HG02642 (cell line): ENCODE measurements at regions not wholly inside any gene's neighbourhood (a gene's known extent, or its start where the extent isn't known, plus 50 kb on each side); places are given as distances from the start of the nearest gene placed in this dataset.
"Not testable (repeated sequence)": the region's sequence is repeated elsewhere in the genome, so short reads cannot be mapped to it uniquely, and the experiment has no call there.

Experiments
- ATAC-seq: cut with Tn5 transposase; IDR thresholded peaks from one replicate; pipeline ENCODE4 v1.9.1; 2021; ENCODE audit warnings: mild to moderate bottlenecking; ENCODE audit not compliant: unreplicated experiment, poor library complexity

DNA sequence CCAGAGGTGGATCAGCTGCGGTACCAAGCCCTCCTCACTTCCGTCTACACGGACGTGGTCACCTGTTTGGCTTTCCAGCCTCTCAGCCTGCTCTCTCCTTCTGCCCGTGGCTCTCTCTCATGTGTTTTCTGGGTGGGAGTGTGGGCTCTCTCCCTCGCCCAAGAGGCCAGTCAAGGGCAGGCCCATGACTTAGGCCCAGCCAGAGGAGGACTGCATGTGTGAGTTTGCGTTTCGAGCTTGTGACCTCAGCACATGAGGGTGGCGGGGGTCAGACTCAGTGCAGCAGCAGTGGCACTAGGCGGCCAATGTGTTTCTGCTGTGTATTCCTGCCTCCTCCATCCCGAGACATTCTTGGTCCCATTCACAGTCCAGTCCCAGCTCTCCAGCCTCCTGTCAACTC, 82.5 kb upstream of the SMIM23 start:
- no peak for ATAC-seq

DNA sequence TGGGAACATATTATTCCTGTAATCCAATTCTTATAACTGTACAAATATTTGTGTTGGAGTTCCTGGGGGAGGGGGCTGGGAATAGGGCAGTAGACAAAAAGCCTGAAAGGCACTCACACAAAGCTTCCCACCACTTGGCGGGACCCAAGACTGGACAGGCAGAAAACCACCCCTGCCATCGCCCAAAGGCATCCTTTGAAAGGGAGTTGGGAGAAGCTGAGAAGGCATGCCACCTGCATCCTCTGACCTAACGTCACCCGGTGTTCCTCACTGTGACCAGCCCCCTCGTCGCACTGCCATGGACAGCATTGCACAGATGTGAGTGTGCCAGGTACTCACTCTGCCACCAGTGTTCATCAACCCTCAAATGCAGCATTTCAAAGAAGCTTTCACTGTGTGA, 80.6 kb upstream of the SMIM23 start:
- ATAC-seq, result no peak

DNA sequence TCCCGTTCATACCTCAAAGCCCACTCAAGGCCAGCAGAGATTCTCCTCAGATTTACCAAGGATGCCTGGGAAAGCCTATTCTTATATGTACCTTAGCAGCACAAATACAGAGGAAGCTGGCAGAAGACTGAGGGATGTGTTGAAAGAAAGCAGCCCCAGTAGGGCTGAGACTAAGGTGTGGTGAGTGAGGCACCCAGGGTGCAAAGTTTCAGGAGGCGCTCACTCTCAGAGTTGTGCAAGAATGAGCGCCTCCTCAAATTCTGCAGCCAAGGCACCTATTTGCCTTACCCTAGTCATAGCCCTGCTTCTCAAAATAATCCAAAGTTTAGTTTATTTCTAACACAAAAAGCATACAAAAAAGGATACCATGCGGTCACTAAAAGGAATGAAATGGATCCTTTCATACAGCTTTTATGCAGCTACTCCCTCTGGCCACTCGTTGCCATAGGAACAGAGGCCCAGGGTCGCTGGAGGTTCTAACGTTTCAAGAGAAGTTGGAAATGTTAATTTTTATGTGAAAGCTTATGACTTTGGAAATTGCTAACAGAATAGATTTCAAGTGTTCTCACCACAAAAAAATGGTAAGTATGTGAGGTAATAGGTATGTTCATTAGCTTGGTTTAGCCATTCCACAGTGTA, 79.7 kb upstream of the SMIM23 start:
- ATAC-seq, result no peak

DNA sequence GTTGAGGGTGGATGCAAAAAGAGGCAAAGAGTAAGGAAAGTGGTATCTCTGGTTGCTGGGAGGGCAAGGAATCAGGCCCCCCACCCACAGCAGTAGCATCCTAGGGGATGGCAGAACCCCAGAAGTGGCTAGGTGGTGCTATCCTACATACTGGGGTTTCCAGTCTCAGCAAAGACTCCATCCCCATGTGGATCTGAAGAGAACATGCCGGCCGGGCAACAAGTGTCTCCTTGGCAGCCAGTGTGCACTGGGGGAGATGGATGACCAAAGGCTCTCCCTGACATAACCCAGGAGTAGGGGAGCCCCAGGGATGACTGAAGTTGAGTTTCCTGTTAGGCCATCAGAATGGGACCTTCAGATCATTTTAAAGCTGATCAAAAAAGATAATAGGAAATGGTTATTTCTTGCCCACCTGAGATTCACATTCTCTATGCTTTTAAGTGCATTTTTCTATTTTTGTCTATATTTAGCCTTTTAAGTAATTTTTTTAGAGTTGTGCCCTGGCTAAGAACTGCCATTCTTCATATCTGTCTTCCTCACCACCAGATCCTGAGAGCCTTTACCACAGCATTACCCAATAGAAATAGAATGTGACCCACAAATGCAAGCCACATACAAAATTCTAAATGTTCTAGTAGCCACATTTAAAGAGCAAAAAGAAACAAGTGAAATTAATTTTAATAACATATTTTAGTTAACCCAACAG, 78.7 kb upstream of the SMIM23 start:
- no peak for ATAC-seq

DNA sequence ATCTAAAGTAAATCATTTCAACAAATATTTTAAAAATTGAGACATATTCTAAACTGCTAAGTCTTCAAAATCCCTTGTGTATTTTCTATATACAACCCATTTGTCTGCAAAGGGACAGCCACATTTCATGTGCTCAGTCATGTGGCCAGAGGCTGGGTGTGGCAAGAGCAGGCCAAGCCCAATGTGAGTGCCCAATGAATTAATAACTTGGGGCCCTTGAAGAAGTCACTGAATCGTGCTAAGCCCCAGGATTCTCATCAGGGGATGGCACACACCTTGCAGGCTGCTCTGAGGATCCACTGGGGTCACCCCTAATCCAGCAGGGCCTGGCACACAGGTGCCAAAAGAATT, 78.2 kb upstream of the SMIM23 start:
- ATAC-seq, result no peak

DNA sequence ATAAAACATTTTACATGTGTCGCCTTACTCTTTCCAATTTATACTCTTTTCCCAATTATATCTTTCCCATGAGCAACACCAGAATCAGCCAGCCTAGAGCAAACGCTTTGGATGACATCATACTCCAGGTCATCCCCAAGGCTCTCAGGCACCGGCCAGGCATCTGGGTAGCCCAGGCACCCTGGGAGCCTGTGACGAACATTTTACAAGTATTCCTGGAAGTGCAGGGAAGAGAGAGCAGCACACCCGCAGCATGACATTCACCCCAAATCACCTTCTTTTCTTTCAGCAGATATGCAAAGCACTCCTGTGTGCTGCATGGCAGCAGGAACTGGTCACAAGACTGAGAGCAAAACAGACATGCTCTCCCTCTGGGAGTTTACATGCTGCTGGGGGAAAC, 75.7 kb upstream of the SMIM23 start:
- no peak for ATAC-seq

GRCh38 chr5:171710451-171711024, 75.1 kb upstream of the SMIM23 start:
- no peak for ATAC-seq

- no peak for ATAC-seq
These were observed 74.0 kb upstream of the SMIM23 start for GRCh38 chr5:171711571-171711970.

DNA sequence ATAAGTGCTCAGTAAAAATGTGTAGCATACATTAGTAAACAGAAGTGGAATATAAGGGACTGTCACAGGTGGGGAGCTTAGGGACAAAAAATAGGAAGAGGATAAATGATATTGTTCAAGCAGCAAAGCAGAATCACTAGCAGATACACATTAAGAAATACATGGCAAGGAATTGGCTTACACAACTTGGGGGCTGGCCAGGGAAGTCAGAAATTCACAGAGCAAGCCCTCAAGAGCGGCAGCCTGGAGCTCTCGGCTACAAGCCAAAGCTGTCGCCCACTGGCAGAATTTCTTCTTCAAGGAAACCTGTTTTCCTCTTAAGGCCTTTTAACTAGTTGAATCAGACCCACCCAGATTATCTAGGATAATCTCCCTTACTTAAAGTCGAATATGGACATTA, 73.0 kb upstream of the SMIM23 start:
- no peak for ATAC-seq

- no peak for ATAC-seq
These were observed 72.5 kb upstream of the SMIM23 start for GRCh38 chr5:171713152-171713551.

DNA sequence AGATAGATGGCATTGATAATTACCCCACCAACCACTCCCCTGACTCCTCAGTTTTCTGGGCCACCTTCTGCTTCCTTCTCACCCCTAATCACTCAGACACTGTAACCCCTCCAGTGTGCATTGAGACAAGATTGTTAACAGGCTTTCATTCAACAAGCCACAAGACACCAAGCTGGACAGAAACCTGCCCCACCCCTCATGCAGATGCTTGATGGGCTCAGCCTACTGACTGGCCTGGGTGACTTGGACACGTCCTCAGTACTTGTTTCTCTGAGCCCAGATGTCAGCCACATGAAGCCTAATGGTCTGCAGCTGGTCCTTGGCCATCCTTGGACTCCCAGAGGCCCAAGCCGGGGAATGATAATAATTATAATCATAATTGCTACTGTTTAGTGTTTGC, 71.4 kb upstream of the SMIM23 start:
- ATAC-seq, result no peak

- no peak for ATAC-seq
These were observed 70.8 kb upstream of the SMIM23 start for GRCh38 chr5:171714851-171715250.

DNA sequence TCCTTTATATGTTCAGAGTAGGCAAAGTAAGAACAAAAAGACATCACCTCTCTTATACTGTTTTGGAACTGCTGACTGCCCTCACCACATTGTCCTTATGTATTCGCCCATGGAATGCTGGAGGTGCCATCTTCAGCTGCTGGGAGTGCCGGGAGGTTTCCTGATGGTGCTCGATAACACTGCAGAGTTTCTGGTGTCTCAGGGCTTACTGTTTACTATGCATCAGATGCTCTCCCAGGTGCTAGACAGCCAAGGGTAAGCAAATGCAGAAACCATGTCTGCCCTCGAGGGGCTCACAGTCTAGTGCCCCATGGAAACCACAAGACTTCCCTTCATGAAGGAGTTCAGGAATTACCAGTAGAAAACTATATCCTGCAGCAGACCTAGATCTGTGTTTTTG, 70.1 kb upstream of the SMIM23 start:
- no peak for ATAC-seq

DNA sequence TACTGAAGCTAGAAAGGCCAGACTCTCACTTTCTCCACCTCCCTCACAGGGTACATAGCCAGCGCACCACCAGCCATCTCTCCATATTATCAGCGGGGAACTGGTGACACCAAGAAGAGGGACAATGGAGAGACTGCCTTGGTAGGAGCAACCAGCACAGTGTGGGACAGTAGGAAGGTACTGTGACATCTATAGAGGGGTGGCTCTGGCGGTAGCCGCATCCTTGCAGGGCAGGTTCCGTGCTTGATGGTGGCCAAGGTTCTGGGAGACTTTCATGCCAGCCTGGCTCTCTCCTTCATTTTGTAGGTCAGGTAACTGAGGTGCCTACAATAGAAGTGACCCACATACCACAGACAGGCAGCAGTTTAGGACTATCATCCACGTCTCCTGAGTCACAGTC, 65.5 kb upstream of the SMIM23 start:
- no peak for ATAC-seq

GRCh38 chr5:171721464-171721863, 64.2 kb upstream of the SMIM23 start:
- no peak for ATAC-seq

DNA sequence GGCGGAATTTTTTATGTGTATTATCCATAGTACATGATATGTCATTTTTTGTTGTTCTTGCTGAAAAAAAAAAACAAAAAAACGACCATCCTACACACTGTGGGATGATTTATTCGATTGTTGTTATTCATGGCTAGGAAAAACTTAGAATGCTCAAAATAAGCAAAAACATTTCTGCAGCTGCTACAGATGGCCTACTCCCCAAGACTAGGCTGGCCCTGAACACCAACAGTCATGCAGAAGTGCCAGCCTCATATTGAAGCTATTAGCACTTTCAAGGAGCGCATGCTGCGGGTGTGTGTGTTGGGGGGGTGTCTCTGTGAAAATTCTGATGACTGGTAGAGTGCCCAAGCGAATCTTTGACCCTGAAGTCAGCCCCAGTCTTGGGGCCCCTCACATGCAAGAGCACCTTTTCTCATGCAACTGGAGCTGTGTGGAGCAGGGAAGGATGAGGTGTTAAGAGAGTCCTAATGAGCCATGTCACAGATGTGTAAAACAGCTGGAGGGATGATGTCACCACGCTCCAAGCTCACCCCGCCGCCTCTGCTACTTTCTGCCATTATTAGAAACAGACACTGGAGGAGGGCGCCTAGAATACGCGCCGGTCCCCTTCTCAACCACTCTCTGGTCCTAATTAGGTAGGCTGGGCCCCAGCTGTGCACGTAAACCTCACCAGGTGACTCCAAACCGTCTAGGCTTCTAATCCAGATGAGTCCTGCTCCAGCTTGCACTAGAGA, 61.0 kb upstream of the SMIM23 start:
- no peak for ATAC-seq

DNA sequence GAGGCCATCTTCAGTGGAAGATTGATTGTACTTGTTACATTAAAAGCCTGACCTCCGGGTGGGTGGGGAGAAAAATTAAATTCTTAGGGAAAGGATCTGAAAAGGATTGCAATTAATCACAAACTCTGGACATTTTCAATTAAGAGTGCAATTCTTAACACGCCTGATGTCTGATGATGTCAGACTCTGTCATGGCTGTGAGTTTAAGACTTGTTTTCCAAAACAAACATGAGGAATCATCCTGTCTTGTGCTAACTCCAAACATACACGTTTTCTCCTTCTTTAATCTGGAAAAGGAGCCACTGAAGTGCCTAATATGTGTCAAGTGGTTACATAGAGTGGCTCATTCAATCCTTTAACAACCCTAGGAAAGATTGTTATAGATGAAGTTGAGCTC, 60.4 kb upstream of the SMIM23 start:
- no peak for ATAC-seq

- ATAC-seq, result not testable (repeated sequence)
These were observed 58.8 kb upstream of the SMIM23 start for GRCh38 chr5:171726819-171727218.

GRCh38 chr5:171728686-171729085, 56.9 kb upstream of the SMIM23 start:
- no peak for ATAC-seq
